Uterus (tissue), 3 donors: ENCODE measurements at regions not wholly inside any gene's neighbourhood (a gene's known extent, or its start where the extent isn't known, plus 50 kb on each side); places are given as distances from the start of the nearest gene placed in this dataset.

ENCODE experiments used
- DNase-seq, 2 donors: peaks; one replicate each; pipeline ENCODE4 v3.0.0-alpha.2; 2019 to 2020
- H3K27ac ChIP-seq, 2 donors: fragments of 200-600 bp; sonication (generic); 1 replicate in 1 of 2; 2 replicates in 1 of 2; pipeline ENCODE4 v1.5.1; 2016 to 2018
- H3K27me3 ChIP-seq, 2 donors: fragments of 200-600 bp; sonication (generic); one replicate each; pipeline ENCODE4 v1.5.1; 2018 to 2019; ENCODE audit warnings: control low read depth in 1 of 2
- H3K36me3 ChIP-seq, 2 donors: fragments of 200-600 bp; sonication (generic); one replicate each; pipeline ENCODE4 v1.5.1; 2019; ENCODE audit warnings: control low read depth in 1 of 2
- H3K4me1 ChIP-seq, 2 donors: fragments of 200-600 bp; sonication (generic); one replicate each; pipeline ENCODE4 v1.5.1; 2018 to 2019; ENCODE audit warnings: control low read depth in 1 of 2
- H3K4me3 ChIP-seq, 2 donors: fragments of 200-600 bp; sonication (generic); 1 replicate in 1 of 2; 2 replicates in 1 of 2; pipeline ENCODE4 v1.5.1; 2018 to 2019; ENCODE audit warnings: mild to moderate bottlenecking in 1 of 2
- H3K9me3 ChIP-seq, 2 donors: fragments of 200-600 bp; sonication (generic); one replicate each; pipeline ENCODE4 v1.5.1; 2019; ENCODE audit warnings: control low read depth in 1 of 2
- CTCF ChIP-seq, 4 experiments: fragments of 200-600 bp in 2 of 4; fragments of 450-650 bp in 2 of 4; sonication (generic) in 2 of 4; IDR thresholded peaks; one replicate each; pipeline ENCODE4 v1.5.1; 2016 to 2019; ENCODE audit warnings: antibody characterized with exemption in 4 of 4, mild to moderate bottlenecking in 2 of 4, moderate library complexity in 1 of 4
- POLR2A ChIP-seq, 2 donors: fragments of 450-650 bp; IDR thresholded peaks; one replicate each; pipeline ENCODE4 v1.6.1; 2016; ENCODE audit warnings: antibody characterized with exemption in 2 of 2, mild to moderate bottlenecking in 1 of 2, moderate library complexity in 1 of 2
- intact Hi-C: fragments of 100-400 bp; cut with DNase I; formaldehyde crosslinking; loops from one replicate; pipeline ENCODE4 v1.15.1; 2023; ENCODE audit warnings: low total_unique reads
- donor health status: DM: yes; HTN: yes; CAD: no.

DNA sequence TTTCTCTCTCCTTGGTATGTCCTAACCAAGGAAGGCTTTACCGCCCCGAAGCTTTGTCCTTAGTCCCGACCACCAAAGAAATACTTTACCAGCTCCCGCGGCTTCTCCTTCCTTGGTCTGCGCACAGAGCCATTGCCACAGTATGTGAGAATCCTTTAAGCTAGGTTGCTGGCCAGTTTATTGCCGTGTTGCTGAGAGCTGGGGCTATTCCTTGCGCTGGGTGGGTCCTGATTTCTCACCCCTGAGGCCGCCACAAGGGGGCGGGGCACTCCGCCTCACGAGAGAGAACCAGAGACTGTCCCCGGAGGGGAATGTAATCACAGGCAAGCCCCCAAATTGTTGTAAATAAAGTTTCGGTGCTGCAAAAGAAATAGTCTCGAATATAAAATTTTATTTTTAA, 331.0 kb upstream of the PCDH10 start:
- Histone ChIP-seq H3K36me3 (no peaks in the 10 kb centered on the region), H3K9me3 (no peaks in the 10 kb centered on the region), H3K4me3 (no peak overlapping the region), H3K27ac (no peak overlapping the region), H3K27me3 (no peaks in the 10 kb centered on the region), H3K4me1 (no peaks in the 10 kb centered on the region)
- intact Hi-C loops, result no loop called here
- DNase-seq, result no peak
- no peak for TF ChIP-seq POLR2A (IDR thresholded peaks at IDR 0.05)
- TF ChIP-seq CTCF (IDR thresholded peaks at IDR 0.05), result no peak

DNA sequence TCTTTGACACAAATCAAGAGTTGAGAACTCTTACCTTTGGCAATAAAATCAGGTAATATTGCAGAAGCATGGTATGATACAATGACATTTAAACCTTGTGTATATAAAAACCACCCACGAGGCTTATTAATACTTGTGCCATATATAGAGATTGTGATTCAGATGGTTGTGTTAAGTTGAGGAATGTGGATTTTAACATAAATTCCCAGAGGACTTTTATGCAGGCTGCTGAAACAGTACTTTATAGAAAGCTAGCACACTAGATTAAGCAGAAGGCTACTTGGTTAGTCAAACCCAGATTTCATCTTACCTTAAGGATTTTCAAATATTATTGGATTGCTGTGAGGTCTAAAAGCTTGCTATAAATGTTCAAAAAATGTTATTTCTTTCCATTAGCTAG, 325.7 kb upstream of the PCDH10 start:
- TF ChIP-seq POLR2A (IDR thresholded peaks at IDR 0.05), result no peak
- TF ChIP-seq CTCF (IDR thresholded peaks at IDR 0.05), result no peak
- H3K4me3 ChIP-seq, result no peak overlapping the region
- DNase-seq, result no peak
- H3K27ac ChIP-seq, result no peak overlapping the region
- no peaks in the 10 kb centered on the region for H3K4me1 ChIP-seq
- no peaks in the 10 kb centered on the region for H3K9me3 ChIP-seq
- intact Hi-C loops, result no loop called here
- no peaks in the 10 kb centered on the region for H3K36me3 ChIP-seq
- H3K27me3 ChIP-seq, result no peaks in the 10 kb centered on the region

GRCh38 chr4:132824761-132825160, 324.3 kb upstream of the PCDH10 start:
- no peak for DNase-seq
- TF ChIP-seq CTCF (IDR thresholded peaks at IDR 0.05) (no peak), POLR2A (IDR thresholded peaks at IDR 0.05) (no peak)
- intact Hi-C loops, result no loop called here
- Histone ChIP-seq H3K36me3 (no peaks in the 10 kb centered on the region), H3K4me3 (no peak overlapping the region), H3K9me3 (no peaks in the 10 kb centered on the region), H3K27ac (no peak overlapping the region), H3K4me1 (no peaks in the 10 kb centered on the region), H3K27me3 (no peaks in the 10 kb centered on the region)

- Histone ChIP-seq H3K36me3 (no peaks in the 10 kb centered on the region), H3K4me1 (no peaks in the 10 kb centered on the region), H3K4me3 (no peak overlapping the region), H3K27ac (no peak overlapping the region), H3K27me3 (no peaks in the 10 kb centered on the region), H3K9me3 (no peaks in the 10 kb centered on the region)
- intact Hi-C loops, result no loop called here
- no peak for TF ChIP-seq CTCF (IDR thresholded peaks at IDR 0.05)
- TF ChIP-seq POLR2A (IDR thresholded peaks at IDR 0.05), result no peak
- DNase-seq, result no peak
These were observed 321.6 kb upstream of the PCDH10 start for GRCh38 chr4:132827522-132827921.

DNA sequence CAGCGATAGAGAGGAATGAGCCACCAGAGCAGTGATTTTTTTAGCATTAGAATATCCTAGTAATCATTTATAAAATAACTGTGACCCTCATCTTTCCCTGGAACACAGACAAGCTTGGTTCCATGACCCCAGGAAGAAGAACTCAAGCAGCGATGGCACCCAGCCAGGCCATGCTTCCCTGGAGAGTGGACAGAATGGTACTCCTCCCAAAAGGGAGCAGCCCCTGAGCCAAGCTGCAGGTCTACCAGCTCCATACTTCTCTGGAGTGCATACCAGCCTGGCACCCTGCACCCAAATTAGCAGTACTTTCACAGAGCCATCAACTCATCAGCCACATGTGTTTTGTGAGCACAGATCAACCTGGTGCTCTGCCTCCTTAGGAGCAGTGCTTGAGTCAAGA, 310.9 kb upstream of the PCDH10 start:
- no peaks in the 10 kb centered on the region for H3K9me3 ChIP-seq
- intact Hi-C loops, result no loop called here

More for the DNA sequence above, 310.9 kb upstream of the PCDH10 start:
- no peaks in the 10 kb centered on the region for H3K27me3 ChIP-seq
- no peak overlapping the region for H3K27ac ChIP-seq
- no peaks in the 10 kb centered on the region for H3K36me3 ChIP-seq
- H3K4me1 ChIP-seq, result no peaks in the 10 kb centered on the region
- DNase-seq, result no peak
- H3K4me3 ChIP-seq, result no peak overlapping the region
- TF ChIP-seq POLR2A (IDR thresholded peaks at IDR 0.05) (no peak), CTCF (IDR thresholded peaks at IDR 0.05) (no peak)
